Small intestine (tissue), 7 donors: ENCODE measurements at regions not wholly inside any gene's neighbourhood (a gene's known extent, or its start where the extent isn't known, plus 50 kb on each side); places are given as distances from the start of the nearest gene placed in this dataset.

Experiments used
- DNase-seq, 2 donors: peaks; one replicate each; pipeline versions ENCODE4 v3.0.0 to v3.0.0-alpha.2; 2013
- FAIRE-seq: peaks from 2 replicates; lab custom pipeline; 2012; peaks lifted over from hg19 to GRCh38; lab: Jason Lieb, UNC
- H3K27ac ChIP-seq, 3 donors: one replicate each; pipeline ENCODE4 v1.5.1; 2013; ENCODE audit warnings: low read length in 2 of 3, mild to moderate bottlenecking in 2 of 3, control low read depth in 1 of 3, inconsistent platforms in 1 of 3, low read depth in 1 of 3, moderate library complexity in 1 of 3
- H3K27me3 ChIP-seq, 3 donors: one replicate each; pipeline ENCODE4 v1.6.1; 2013; ENCODE audit warnings: low read length in 3 of 3, inconsistent platforms in 1 of 3; ENCODE audit not compliant: control insufficient read depth in 3 of 3, insufficient read depth in 3 of 3
- H3K36me3 ChIP-seq, 3 donors: one replicate each; pipeline ENCODE4 v1.6.1; 2013; ENCODE audit warnings: low read length in 3 of 3, inconsistent platforms in 1 of 3, low read depth in 1 of 3, mild to moderate bottlenecking in 1 of 3, moderate library complexity in 1 of 3; ENCODE audit not compliant: control insufficient read depth in 3 of 3, insufficient read depth in 2 of 3
- H3K4me1 ChIP-seq, 3 donors: one replicate each; pipeline ENCODE4 v1.6.1; 2013; ENCODE audit warnings: low read length in 2 of 3, inconsistent platforms in 1 of 3, low read depth in 1 of 3, mild to moderate bottlenecking in 1 of 3, moderate library complexity in 1 of 3; ENCODE audit not compliant: control insufficient read depth in 3 of 3, insufficient read depth in 2 of 3
- H3K4me3 ChIP-seq, 3 donors: one replicate each; pipeline ENCODE4 v1.5.1; 2013; ENCODE audit warnings: low read length in 3 of 3, control low read depth in 1 of 3, inconsistent platforms in 1 of 3, low read depth in 1 of 3, mild to moderate bottlenecking in 1 of 3, moderate library complexity in 1 of 3
- H3K9me3 ChIP-seq, 2 donors: one replicate each; pipeline ENCODE4 v1.6.1; 2013; ENCODE audit warnings: low read depth in 1 of 2, low read length in 1 of 2; ENCODE audit not compliant: control insufficient read depth in 2 of 2, insufficient read depth in 1 of 2
- WGBS, 3 donors: extraction: QIAGEN DNeasy Blood & Tissue Kit; methylation state at CpG; one replicate each; pipeline ENCODE4 v1.1.7; 2013; 5-methylcytosine and 5-hydroxymethylcytosine counted together
- donor health status: healthy with polysubstance abuse.
- donor health status: control.
- donor health status: control.
- donor health status: Bipolar disorder and iron deficiency.
- donor health status: healthy.

DNA sequence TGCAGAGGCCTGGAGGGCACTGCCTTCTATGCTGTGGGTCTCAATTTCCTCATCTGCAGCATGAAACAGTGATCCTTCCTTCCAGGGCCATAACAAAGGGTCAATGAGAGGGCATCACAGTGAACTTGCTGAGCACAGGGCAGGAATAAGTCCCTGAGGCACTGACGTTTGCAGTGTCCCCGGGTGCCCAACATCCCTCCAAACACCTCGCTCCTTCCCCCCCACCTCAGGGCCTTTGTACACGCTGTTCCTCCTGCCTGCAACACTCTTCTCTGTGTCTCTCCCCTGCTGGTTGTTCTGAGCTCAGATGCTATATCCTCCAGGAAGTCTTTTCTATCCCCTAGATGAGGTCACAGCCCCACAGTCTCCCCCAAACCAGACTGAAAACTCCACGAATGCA, 59.7 kb upstream of the TCF20 start:
- Histone ChIP-seq H3K27ac (no peak overlapping the region), H3K36me3 (peaks cover 0 to 2% (median 0%) of the 10 kb centered on the region in 3 donors), H3K9me3 (no peaks in the 10 kb centered on the region), H3K4me1 (no peaks in the 10 kb centered on the region), H3K4me3 (no peak overlapping the region), H3K27me3 (no peaks in the 10 kb centered on the region)
- DNase-seq (no peak), FAIRE-seq (no peak)
- WGBS, 3 donors = 79 to 83% (median 81%) methylated on average over 4 to 5 of the region's 5 CpGs

DNA sequence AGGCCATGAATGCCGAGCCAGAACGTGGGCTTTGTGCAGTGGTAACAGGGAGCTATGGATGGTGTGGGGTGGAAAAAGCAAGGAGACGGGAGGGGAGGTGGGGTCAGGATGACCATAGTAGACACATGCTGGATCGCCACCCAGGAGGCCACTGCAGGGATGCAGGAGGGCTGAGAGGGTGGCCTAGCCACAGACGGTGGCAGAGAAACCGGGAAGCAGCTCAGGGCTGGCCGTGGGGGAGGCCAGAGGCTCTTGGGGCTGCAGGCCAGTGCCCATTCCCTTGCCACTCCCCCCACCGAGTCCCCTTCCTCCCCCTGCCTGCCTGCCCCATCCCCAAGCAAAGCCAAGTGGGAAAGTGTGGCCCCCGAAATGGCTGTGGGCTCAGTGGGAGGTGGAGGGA, 59.1 kb upstream of the TCF20 start:
- DNase-seq = no peak

DNA sequence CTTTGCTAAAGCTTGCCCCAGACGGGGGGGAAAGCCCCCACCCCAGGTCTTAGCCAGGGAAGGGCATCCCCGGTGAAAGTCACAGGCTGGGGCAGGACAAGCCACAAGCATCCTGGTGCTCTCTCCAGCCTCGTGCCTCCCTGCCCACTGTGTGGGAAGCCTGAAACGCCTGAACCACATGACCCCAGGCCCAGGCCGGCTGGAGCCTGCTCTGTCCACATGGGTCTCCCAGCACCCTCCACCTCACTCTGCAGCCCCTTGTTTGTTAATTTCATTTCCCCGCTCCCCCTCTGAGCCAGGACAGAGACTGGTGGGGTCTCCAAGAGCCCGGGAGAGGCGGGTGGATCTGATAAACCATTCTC, 58.3 kb upstream of the TCF20 start:
- no peak for FAIRE-seq
- 52 to 74% (median 61%) methylated on average over 8 of the region's 8 CpGs for WGBS, 3 donors

More for the DNA sequence above, 59.1 kb upstream of the TCF20 start:
- Histone ChIP-seq H3K9me3 (no peaks in the 10 kb centered on the region), H3K4me1 (no peaks in the 10 kb centered on the region), H3K4me3 (no peak overlapping the region), H3K36me3 (peaks cover 0 to 2% (median 0%) of the 10 kb centered on the region in 3 donors), H3K27me3 (no peaks in the 10 kb centered on the region), H3K27ac (no peak overlapping the region)
- no peak for FAIRE-seq
- WGBS, 3 donors = 90 to 94% (median 91%) methylated on average over 6 to 9 of the region's 9 CpGs

DNA sequence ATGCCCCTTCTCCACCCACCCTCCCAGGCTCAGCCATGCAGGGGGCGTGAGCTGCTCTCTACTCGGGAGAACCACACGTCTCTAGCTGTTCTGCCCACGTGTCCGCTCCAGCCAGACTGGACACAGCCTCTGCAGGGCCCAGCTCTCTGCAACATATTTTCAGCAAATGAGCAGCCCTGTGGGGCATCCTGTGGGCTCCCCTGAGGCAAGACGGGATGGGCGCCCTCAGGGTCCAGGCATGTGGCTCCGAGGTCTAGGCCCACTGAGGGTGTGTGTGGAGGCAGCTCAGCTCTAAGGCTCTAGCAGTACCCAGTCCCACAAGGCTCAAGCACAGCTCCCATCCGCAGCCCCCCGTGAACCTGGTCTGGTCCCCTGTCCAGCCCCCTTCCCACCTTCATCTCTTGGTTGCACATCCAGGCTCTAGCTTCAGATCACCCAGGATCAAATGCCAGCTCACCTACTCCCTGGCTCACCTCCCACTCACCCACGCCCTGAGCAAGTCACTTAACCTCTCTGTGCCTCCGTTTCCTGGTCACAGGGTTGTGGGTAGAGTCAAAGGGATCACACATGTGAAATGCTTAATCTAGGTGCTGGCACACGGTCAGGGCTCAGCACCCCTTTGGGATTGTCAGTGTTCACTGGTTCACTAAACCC, 57.8 kb upstream of the TCF20 start:
- no peak for FAIRE-seq
- H3K27me3 ChIP-seq = no peaks in the 10 kb centered on the region
- no peaks in the 10 kb centered on the region for H3K36me3 ChIP-seq
- no peak overlapping the region for H3K4me3 ChIP-seq
- no peaks in the 10 kb centered on the region for H3K9me3 ChIP-seq
- no peak for DNase-seq
- H3K4me1 ChIP-seq = no peaks in the 10 kb centered on the region
- no peak overlapping the region for H3K27ac ChIP-seq
- 76 to 84% (median 82%) methylated on average over 13 of the region's 13 CpGs for WGBS, 3 donors

More for the DNA sequence above, 58.3 kb upstream of the TCF20 start:
- no peak for DNase-seq
- Histone ChIP-seq H3K27ac (no peak overlapping the region), H3K4me3 (no peak overlapping the region), H3K27me3 (no peaks in the 10 kb centered on the region), H3K4me1 (no peaks in the 10 kb centered on the region), H3K36me3 (no peaks in the 10 kb centered on the region), H3K9me3 (no peaks in the 10 kb centered on the region)

DNA sequence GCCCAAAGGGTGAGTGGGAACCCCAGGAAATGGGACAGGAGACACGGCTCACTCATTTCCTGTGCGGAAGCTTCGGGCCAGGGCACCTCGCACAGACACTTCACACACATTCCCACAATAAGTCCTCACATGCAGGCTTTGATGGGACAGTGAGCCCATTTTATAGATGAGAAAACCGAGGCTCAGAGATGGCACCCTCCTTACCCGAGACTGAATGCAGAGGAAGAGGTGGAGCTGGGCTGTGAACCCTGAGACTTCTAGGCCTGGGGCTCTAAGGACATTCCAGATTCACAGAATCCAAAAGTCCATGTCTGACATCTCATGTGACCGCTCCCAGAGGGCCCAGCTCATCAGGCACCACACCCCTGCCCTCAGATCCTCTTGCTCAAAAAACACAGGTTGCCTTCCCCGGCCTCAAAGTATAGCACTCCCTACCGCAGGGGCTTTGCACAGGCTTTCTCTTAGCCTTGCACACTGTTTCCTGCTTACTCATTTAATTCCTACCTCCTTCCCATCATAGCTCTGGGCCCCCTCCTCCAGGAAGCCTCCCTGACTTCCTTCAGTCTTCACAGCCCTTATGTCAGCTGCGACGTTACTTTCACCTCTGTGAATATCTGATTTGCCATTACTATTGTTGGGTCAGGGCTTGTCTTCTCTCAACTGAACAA, 57.1 kb upstream of the TCF20 start:
- no peaks in the 10 kb centered on the region for H3K9me3 ChIP-seq
- no peaks in the 10 kb centered on the region for H3K4me1 ChIP-seq
- DNase-seq (no peak), FAIRE-seq (no peak)
- H3K4me3 ChIP-seq = no peak overlapping the region
- no peaks in the 10 kb centered on the region for H3K27me3 ChIP-seq
- no peak overlapping the region for H3K27ac ChIP-seq
- H3K36me3 ChIP-seq = no peaks in the 10 kb centered on the region
- WGBS, 3 donors = 75 to 86% (median 78%) methylated on average over 11 of the region's 11 CpGs

DNA sequence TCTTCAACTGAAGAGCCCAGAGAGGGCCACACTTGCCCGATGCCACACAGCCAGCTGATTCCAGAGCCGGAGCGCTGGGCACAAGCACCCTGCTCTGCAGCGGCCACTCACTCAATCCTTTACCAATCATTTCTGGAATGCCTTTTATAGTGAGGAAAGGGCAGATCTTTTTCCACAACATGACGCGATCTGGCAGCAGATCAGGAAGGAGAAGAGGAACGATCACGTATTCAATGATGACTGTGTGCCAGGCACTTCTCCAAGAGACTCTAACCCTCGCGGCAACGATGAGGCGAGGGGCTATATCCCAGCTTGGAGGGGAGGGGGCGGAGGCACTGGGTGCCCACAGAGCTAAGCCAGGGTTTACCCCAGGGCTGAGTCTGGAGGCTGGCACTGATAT, 56.3 kb upstream of the TCF20 start:
- DNase-seq (no peak), FAIRE-seq (no peak)
- Histone ChIP-seq H3K4me3 (no peak overlapping the region), H3K4me1 (peaks cover 0 to 4% (median 0%) of the 10 kb centered on the region in 3 donors), H3K27ac (no peak overlapping the region), H3K36me3 (peaks cover 0 to 3% (median 0%) of the 10 kb centered on the region in 3 donors), H3K9me3 (no peaks in the 10 kb centered on the region), H3K27me3 (no peaks in the 10 kb centered on the region)
- 71 to 83% (median 76%) methylated on average over 11 to 13 of the region's 13 CpGs for WGBS, 3 donors

DNA sequence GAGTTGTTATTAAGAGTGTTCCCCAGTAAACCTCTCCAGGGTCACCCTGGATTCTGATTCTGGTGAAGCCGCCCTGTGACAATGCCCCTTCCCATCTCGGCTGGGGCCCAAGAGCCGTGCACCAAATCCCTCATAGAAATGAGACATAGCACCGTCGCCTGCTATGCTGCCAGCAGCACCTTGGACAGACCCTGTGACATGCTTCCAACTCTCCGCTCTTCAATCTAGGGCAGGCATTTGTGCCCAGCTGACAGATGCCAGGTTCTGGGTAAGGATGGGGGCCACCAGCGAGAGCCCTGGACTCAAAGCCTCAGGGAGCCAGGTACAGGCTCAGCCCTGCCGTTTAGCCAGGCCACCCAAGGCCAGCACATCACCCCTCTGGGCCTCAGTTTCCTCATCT, 55.8 kb upstream of the TCF20 start:
- peaks cover 0 to 3% (median 0%) of the 10 kb centered on the region in 3 donors for H3K36me3 ChIP-seq
- H3K27ac ChIP-seq = no peak overlapping the region
- H3K4me3 ChIP-seq = no peak overlapping the region
- no peaks in the 10 kb centered on the region for H3K9me3 ChIP-seq
- H3K27me3 ChIP-seq = no peaks in the 10 kb centered on the region
- peaks cover 0 to 8% (median 0%) of the 10 kb centered on the region in 3 donors for H3K4me1 ChIP-seq
- 88 to 94% (median 90%) methylated on average over 8 of the region's 8 CpGs for WGBS, 3 donors
- FAIRE-seq (no peak), DNase-seq (no peak)

DNA sequence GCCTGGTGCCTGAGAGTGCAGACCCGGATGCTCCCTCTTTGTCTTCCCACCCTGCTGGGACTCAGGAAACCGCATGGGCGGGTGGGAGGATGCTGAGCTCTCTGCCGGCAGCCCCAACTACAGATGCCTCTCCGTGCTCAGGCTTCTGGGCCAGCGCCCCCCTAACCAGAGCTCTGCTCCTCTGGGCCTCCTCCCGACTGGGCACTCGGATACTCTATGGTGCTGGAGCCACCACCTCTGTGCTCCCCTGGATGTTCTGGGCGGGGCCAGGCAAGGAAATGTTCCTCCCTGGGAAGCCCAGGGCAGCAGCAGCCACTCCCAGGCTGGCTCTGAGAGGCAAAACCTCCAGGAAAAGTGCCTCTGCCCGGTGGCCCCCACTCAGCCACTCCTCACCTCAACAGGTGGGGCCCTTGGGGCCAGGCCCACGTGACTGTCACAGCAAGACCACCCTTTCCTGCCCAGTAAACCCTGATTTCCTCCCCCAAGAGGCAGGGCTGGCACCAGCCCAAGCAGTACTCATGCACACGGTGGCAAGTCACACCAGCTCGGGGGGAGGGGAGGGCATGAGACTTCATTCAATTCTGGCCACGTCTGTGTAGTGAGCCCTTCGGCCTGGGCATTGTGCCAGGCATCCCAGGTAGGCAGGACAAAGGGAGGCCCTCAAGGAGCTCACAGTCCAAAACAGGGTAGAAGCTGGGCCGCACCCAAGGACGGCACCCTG, 54.7 kb upstream of the TCF20 start:
- Histone ChIP-seq H3K4me3 (no peak overlapping the region), H3K4me1 (peaks cover 0 to 19% (median 0%) of the 10 kb centered on the region in 3 donors), H3K9me3 (no peaks in the 10 kb centered on the region), H3K27ac (no peak overlapping the region), H3K36me3 (peaks cover 0 to 3% (median 0%) of the 10 kb centered on the region in 3 donors), H3K27me3 (no peaks in the 10 kb centered on the region)
- FAIRE-seq (no peak), DNase-seq (peak in 1 of 2 donors; percentile 56)
- WGBS, 3 donors = 37 to 44% (median 40%) methylated on average over 15 to 17 of the region's 17 CpGs
